Activated naive CD8-positive, alpha-beta T cell treated with anti-CD3 and anti-CD28 coated beads, Interleukin-2, amount 50 U/mL, for 16 hours (primary cell): ENCODE measurements at regions not wholly inside any gene's neighbourhood (a gene's known extent, or its start where the extent isn't known, plus 50 kb on each side); places are given as distances from the start of the nearest gene placed in this dataset.

Source experiments
- DNase-seq: peaks from one replicate; pipeline ENCODE4 v3.0.0-alpha.2; 2020; ENCODE audit warnings: low read depth, low spot score

- DNase-seq: no peak
These were observed 92.8 kb downstream of the HNRNPLL start for GRCh38 chr2:38509947-38510326.

GRCh38 chr2:38509314-38509946 is 93.3 kb downstream of the HNRNPLL start:
- DNase-seq: no peak

- DNase-seq: peak; percentile 61
These were observed 94.3 kb downstream of the HNRNPLL start for GRCh38 chr2:38508311-38509039.

- DNase-seq: no peak
These were observed 95.0 kb downstream of the HNRNPLL start for GRCh38 chr2:38507712-38508111.

- no peak for DNase-seq
These were observed 96.9 kb downstream of the HNRNPLL start for GRCh38 chr2:38505779-38506178.

GRCh38 chr2:38504169-38504568 is 98.6 kb downstream of the HNRNPLL start:
- DNase-seq: no peak

GRCh38 chr2:38502107-38502506 is 100.6 kb downstream of the HNRNPLL start:
- DNase-seq: no peak

GRCh38 chr2:38500283-38500634 is 102.5 kb downstream of the HNRNPLL start:
- no peak for DNase-seq

- DNase-seq: no peak
These were observed 103.0 kb downstream of the HNRNPLL start for GRCh38 chr2:38499548-38500282.

- no peak for DNase-seq
These were observed 104.7 kb downstream of the HNRNPLL start for GRCh38 chr2:38498045-38498481.

GRCh38 chr2:38497670-38498037 is 105.1 kb downstream of the HNRNPLL start:
- no peak for DNase-seq

- DNase-seq: no peak
These were observed 105.6 kb downstream of the HNRNPLL start for GRCh38 chr2:38496927-38497669.

GRCh38 chr2:38495880-38496279 is 106.8 kb downstream of the HNRNPLL start:
- no peak for DNase-seq

GRCh38 chr2:38494394-38494793 is 108.3 kb downstream of the HNRNPLL start:
- no peak for DNase-seq

- DNase-seq: no peak
These were observed 110.6 kb downstream of the HNRNPLL start for GRCh38 chr2:38492042-38492615.

- no peak for DNase-seq
These were observed 111.3 kb downstream of the HNRNPLL start for GRCh38 chr2:38491436-38491835.

GRCh38 chr2:38489846-38490245 is 112.8 kb upstream of the ATL2 start:
- DNase-seq: no peak

- no peak for DNase-seq
These were observed 110.8 kb upstream of the ATL2 start for GRCh38 chr2:38487852-38488251.

GRCh38 chr2:38486213-38487026 is 109.3 kb upstream of the ATL2 start:
- DNase-seq: no peak

- DNase-seq: no peak
These were observed 108.7 kb upstream of the ATL2 start for GRCh38 chr2:38485734-38486133.

GRCh38 chr2:38484957-38485356 is 107.9 kb upstream of the ATL2 start:
- DNase-seq: no peak
